Ectodermal cell (in vitro differentiated cells): ENCODE measurements at regions not wholly inside any gene's neighbourhood (a gene's known extent, or its start where the extent isn't known, plus 50 kb on each side); places are given as distances from the start of the nearest gene placed in this dataset.
A peak's percentile ranks its signal among the peaks of the same experiment; 100 is the strongest.

Experiments used
- H3K27ac ChIP-seq: 2 replicates; pipeline ENCODE4 v1.7.0; 2013; ENCODE audit warnings: mild to moderate bottlenecking, low read depth, low read length; ENCODE audit not compliant: insufficient read depth, poor library complexity, severe bottlenecking
- H3K27me3 ChIP-seq: 2 replicates; pipeline ENCODE4 v1.7.0; 2013; ENCODE audit warnings: mild to moderate bottlenecking, low read length; ENCODE audit not compliant: insufficient read depth, control insufficient read depth, poor library complexity, severe bottlenecking
- H3K36me3 ChIP-seq: one replicate; pipeline ENCODE4 v1.7.0; 2013; ENCODE audit warnings: low read length; ENCODE audit not compliant: control insufficient read depth, insufficient read depth
- H3K4me1 ChIP-seq: one replicate; pipeline ENCODE4 v1.7.0; 2013; ENCODE audit warnings: low read length; ENCODE audit not compliant: control insufficient read depth, insufficient read depth
- H3K4me3 ChIP-seq: 2 replicates; pipeline ENCODE4 v1.7.0; 2013; ENCODE audit warnings: low read depth, low read length, control low read depth; ENCODE audit not compliant: insufficient read depth
- H3K9me3 ChIP-seq: 2 replicates; pipeline ENCODE4 v1.7.0; 2013; ENCODE audit warnings: mild to moderate bottlenecking, low read length, moderate library complexity; ENCODE audit not compliant: control insufficient read depth
- WGBS, 2 experiments: methylation state at CpG; one replicate each; pipeline ENCODE4 v1.1.7; 2013; ENCODE audit warnings: missing lambda C conversion rate in 2 of 2; 5-methylcytosine and 5-hydroxymethylcytosine counted together

DNA sequence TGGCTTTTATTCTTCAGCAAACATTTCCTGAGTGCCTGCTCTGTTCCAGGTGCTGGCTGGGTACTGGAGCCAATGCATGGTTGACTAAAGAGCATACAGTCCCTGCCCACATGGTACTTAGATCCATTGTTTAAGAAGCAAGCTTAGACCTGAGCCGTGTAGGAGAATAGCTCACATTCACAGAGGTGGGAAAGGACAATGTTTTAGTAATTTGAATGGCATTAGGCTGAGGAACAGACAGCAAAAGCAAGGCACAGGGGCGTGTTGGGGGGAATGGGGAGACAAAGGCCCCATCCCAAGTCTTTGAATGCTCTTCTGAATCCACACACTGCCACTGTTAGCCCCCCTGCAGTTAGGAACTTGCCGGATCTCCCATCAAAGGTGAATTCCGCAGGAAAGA lies 388.2 kb upstream of the RGMA start:
- H3K4me1 ChIP-seq = peaks cover 31% of the 10 kb centered on the region
- no peak overlapping the region for H3K4me3 ChIP-seq
- WGBS, 2 experiments = 0 to 3% methylated on average over 4 of the region's 4 CpGs
- H3K9me3 ChIP-seq = no peaks in the 10 kb centered on the region
- H3K27ac ChIP-seq = peak overlapping the region; percentile 67
- H3K27me3 ChIP-seq = no peaks in the 10 kb centered on the region
- H3K36me3 ChIP-seq = no peaks in the 10 kb centered on the region

GRCh38 chr15:93476491-93477177 lies 387.6 kb upstream of the RGMA start:
- H3K4me3 ChIP-seq = no peak overlapping the region
- no peaks in the 10 kb centered on the region for H3K9me3 ChIP-seq
- H3K27ac ChIP-seq = peak overlapping the region; percentile 67
- peaks cover 31% of the 10 kb centered on the region for H3K4me1 ChIP-seq
- WGBS, 2 experiments = 57 to 66% methylated on average over 7 to 8 of the region's 8 CpGs
- no peaks in the 10 kb centered on the region for H3K36me3 ChIP-seq
- no peaks in the 10 kb centered on the region for H3K27me3 ChIP-seq

GRCh38 chr15:93474728-93475127 lies 385.7 kb upstream of the RGMA start:
- no peaks in the 10 kb centered on the region for H3K36me3 ChIP-seq
- no peaks in the 10 kb centered on the region for H3K27me3 ChIP-seq
- H3K4me3 ChIP-seq = no peak overlapping the region
- peaks cover 29% of the 10 kb centered on the region for H3K4me1 ChIP-seq
- WGBS, 2 experiments = 91 to 96% methylated on average over 9 of the region's 9 CpGs
- H3K27ac ChIP-seq = no peak overlapping the region
- no peaks in the 10 kb centered on the region for H3K9me3 ChIP-seq

GRCh38 chr15:93469994-93470393 lies 381.0 kb upstream of the RGMA start:
- 67 to 70% methylated on average over 12 of the region's 12 CpGs for WGBS, 2 experiments
- H3K4me1 ChIP-seq = peaks cover 6% of the 10 kb centered on the region
- H3K27ac ChIP-seq = no peak overlapping the region
- no peak overlapping the region for H3K4me3 ChIP-seq
- no peaks in the 10 kb centered on the region for H3K9me3 ChIP-seq
- no peaks in the 10 kb centered on the region for H3K27me3 ChIP-seq
- H3K36me3 ChIP-seq = no peaks in the 10 kb centered on the region

- Histone ChIP-seq H3K27me3 (no peaks in the 10 kb centered on the region), H3K9me3 (no peaks in the 10 kb centered on the region), H3K4me1 (peaks cover 6% of the 10 kb centered on the region), H3K27ac (no peak overlapping the region), H3K36me3 (no peaks in the 10 kb centered on the region), H3K4me3 (no peak overlapping the region)
- 86% methylated on average over 3 of the region's 3 CpGs for WGBS, 2 experiments
Observed at GRCh38 chr15:93467337-93467736, 378.3 kb upstream of the RGMA start.

DNA sequence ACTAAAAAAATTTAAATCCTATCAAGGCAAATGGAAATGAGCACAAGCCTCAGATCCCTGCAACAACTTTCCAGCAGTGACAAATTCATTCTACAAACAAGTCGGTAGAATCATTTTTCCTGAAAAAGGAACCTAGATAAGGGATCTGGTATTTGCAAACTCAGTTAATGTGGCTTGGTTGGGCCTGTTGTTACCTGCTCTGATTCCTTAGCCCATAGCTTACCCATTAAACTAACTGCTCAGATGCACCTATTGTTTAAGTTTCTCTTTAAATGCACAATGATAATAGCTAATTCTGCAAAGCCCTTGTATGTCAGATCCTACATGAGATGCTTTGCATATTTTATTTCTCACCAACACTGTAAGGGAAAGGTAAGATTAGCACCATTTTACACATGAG lies 377.4 kb upstream of the RGMA start:
- 88 to 90% methylated on average over 1 of the region's 1 CpG for WGBS, 2 experiments
- no peaks in the 10 kb centered on the region for H3K27me3 ChIP-seq
- peaks cover 6% of the 10 kb centered on the region for H3K4me1 ChIP-seq
- H3K9me3 ChIP-seq = no peaks in the 10 kb centered on the region
- H3K4me3 ChIP-seq = no peak overlapping the region
- H3K36me3 ChIP-seq = no peaks in the 10 kb centered on the region
- no peak overlapping the region for H3K27ac ChIP-seq

DNA sequence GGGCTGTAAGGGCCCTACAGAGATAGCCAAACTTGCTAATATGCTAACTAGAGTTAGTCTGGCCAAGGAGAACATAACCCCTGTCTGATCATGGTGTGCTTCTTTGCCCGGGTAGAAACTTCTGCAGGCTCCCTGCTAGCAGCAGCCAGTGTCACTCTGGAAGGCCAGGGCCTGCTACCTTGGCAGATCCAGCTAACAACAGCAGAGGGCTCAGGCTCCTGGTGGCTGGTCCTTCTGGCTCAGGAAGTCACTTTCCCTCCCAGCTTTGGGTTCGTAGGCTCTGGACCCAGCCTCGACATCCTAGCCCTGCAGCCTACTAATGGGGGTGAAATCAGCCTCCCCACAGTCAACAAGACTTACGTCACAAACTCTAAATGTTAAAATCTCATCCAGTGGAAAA lies 373.7 kb upstream of the RGMA start:
- peaks cover 9% of the 10 kb centered on the region for H3K4me1 ChIP-seq
- no peaks in the 10 kb centered on the region for H3K27me3 ChIP-seq
- no peaks in the 10 kb centered on the region for H3K36me3 ChIP-seq
- no peaks in the 10 kb centered on the region for H3K9me3 ChIP-seq
- no peak overlapping the region for H3K4me3 ChIP-seq
- no peak overlapping the region for H3K27ac ChIP-seq
- 93 to 94% methylated on average over 4 of the region's 4 CpGs for WGBS, 2 experiments

DNA sequence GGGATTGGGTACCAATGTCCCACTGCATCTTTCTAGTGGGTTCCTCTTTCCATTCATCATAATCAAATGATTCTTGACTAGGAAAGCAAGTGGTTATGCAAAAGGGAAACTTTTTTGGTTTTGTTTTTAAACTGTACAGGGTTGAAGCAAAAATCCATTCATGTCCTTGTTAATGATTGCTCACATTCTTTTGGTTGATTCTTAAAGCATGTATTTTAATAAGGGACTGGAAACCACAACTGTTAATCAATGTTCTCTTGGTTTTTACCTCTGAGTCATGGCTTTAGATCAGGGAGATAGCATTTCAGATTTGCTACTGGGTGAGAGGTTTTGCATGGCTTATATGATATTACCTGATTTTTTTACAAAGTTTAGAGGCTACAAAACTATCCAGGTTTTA lies 371.7 kb upstream of the RGMA start:
- no peaks in the 10 kb centered on the region for H3K36me3 ChIP-seq
- H3K27me3 ChIP-seq = no peaks in the 10 kb centered on the region
- no peak overlapping the region for H3K27ac ChIP-seq
- H3K4me1 ChIP-seq = peaks cover 3% of the 10 kb centered on the region
- no peak overlapping the region for H3K4me3 ChIP-seq
- H3K9me3 ChIP-seq = no peaks in the 10 kb centered on the region

DNA sequence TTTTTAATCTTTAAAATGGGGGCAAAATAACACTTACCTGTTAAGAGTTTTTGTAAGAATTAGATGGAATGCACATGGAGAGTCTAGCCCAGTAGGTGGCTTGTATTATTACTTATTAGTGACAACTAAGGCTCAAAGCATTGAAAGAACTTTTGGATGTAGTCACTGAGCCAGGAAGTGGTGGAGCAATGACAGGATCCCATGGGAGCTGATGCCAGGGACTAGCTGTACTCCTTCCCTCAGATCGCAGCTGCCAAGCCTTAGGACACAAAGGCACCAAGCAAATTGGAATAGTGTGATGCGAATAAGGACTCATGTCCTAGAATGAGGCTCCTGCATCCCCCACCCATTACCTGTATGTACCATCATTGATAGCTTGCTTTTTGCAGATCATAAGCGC lies 370.4 kb upstream of the RGMA start:
- Histone ChIP-seq H3K27me3 (no peaks in the 10 kb centered on the region), H3K27ac (no peak overlapping the region), H3K4me3 (no peak overlapping the region), H3K36me3 (no peaks in the 10 kb centered on the region), H3K4me1 (peaks cover 10% of the 10 kb centered on the region), H3K9me3 (no peaks in the 10 kb centered on the region)
- 95 to 99% methylated on average over 3 of the region's 3 CpGs for WGBS, 2 experiments

DNA sequence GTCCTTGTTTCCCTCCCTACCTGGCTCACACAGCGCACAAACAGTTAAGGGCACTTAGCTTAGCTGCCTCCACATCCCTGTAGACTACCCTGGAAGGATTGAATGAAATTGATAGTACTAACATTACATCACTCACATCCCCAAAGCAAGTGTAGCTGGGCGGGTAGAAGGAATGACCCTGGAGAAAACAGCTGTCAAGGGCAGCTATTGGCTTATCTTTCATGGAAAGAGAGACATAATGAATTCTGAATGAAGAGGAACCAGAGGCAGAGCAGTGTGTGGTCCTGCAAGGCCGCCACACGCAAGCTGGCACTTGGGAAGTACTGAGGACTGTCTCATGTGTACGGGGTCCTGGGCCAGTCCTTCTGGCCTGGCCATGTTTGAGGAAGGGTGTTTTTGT lies 369.6 kb upstream of the RGMA start:
- Histone ChIP-seq H3K36me3 (no peaks in the 10 kb centered on the region), H3K4me3 (no peak overlapping the region), H3K9me3 (no peaks in the 10 kb centered on the region), H3K27me3 (no peaks in the 10 kb centered on the region), H3K4me1 (peaks cover 11% of the 10 kb centered on the region), H3K27ac (no peak overlapping the region)
- WGBS, 2 experiments = 83 to 86% methylated on average over 5 of the region's 5 CpGs

GRCh38 chr15:93454788-93455187 lies 365.8 kb upstream of the RGMA start:
- no peaks in the 10 kb centered on the region for H3K36me3 ChIP-seq
- no peaks in the 10 kb centered on the region for H3K27me3 ChIP-seq
- no peaks in the 10 kb centered on the region for H3K9me3 ChIP-seq
- 55 to 56% methylated on average over 7 of the region's 7 CpGs for WGBS, 2 experiments
- no peak overlapping the region for H3K4me3 ChIP-seq
- H3K27ac ChIP-seq = peak overlapping the region; percentile 11
- peaks cover 17% of the 10 kb centered on the region for H3K4me1 ChIP-seq
